ENCODE measurements at regions not wholly inside any gene's neighbourhood (a gene's known extent, or its start where the extent isn't known, plus 50 kb on each side); places are given as distances from the start of the nearest gene placed in this dataset.

DNA sequence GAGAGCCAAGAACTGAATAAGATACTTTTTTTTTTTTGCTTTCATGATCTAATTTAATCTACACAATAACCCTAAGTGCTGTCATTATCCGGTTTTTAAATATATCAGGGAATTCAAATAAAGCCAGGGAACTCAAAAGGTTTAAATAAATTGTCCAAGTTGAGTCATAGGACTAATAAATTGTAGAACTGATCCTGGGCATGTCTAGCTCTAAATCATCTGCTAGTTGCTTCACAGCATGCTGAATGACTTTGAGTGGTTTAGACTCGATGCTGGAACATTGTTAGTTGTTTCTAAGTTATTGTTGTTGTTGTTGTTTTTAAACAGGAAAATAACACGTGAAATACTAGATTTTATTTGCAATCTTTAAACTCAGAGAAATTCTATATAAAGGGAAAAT lies 147.2 kb upstream of the HNMT start:
- DNase-seq (ENCODE audit: low read depth, low spot score), result no peak
- Mint-ChIP-seq H3K27me3 (ENCODE audit: low read depth) (peaks cover 11% of the 10 kb centered on the region), H3K36me3 (ENCODE audit: low read depth) (no peaks in the 10 kb centered on the region), H3K4me1 (no peaks in the 10 kb centered on the region), H3K4me3 (no peak overlapping the region), H3K9me3 (no peaks in the 10 kb centered on the region), H3K27ac (ENCODE audit: unreplicated experiment) (no peak overlapping the region)
- TF ChIP-seq, protein P1, sequence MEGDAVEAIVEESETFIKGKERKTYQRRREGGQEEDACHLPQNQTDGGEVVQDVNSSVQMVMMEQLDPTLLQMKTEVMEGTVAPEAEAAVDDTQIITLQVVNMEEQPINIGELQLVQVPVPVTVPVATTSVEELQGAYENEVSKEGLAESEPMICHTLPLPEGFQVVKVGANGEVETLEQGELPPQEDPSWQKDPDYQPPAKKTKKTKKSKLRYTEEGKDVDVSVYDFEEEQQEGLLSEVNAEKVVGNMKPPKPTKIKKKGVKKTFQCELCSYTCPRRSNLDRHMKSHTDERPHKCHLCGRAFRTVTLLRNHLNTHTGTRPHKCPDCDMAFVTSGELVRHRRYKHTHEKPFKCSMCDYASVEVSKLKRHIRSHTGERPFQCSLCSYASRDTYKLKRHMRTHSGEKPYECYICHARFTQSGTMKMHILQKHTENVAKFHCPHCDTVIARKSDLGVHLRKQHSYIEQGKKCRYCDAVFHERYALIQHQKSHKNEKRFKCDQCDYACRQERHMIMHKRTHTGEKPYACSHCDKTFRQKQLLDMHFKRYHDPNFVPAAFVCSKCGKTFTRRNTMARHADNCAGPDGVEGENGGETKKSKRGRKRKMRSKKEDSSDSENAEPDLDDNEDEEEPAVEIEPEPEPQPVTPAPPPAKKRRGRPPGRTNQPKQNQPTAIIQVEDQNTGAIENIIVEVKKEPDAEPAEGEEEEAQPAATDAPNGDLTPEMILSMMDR (conservative IDR thresholded peaks at IDR 0.05), result no peak

GRCh38 chr2:137823196-137823595 lies 141.1 kb upstream of the HNMT start:
- no peak for DNase-seq (ENCODE audit: low read depth, low spot score)
- Mint-ChIP-seq H3K9me3 (no peaks in the 10 kb centered on the region), H3K27ac (ENCODE audit: unreplicated experiment) (no peak overlapping the region), H3K4me1 (no peaks in the 10 kb centered on the region), H3K27me3 (ENCODE audit: low read depth) (peaks cover 3% of the 10 kb centered on the region), H3K36me3 (ENCODE audit: low read depth) (no peaks in the 10 kb centered on the region), H3K4me3 (no peak overlapping the region)
- TF ChIP-seq, protein P1 (conservative IDR thresholded peaks at IDR 0.05), result no peak

- TF ChIP-seq, protein P1 (conservative IDR thresholded peaks at IDR 0.05), result no peak
- Mint-ChIP-seq H3K4me3 (no peak overlapping the region), H3K27me3 (ENCODE audit: low read depth) (no peaks in the 10 kb centered on the region), H3K4me1 (no peaks in the 10 kb centered on the region), H3K36me3 (ENCODE audit: low read depth) (no peaks in the 10 kb centered on the region), H3K9me3 (no peaks in the 10 kb centered on the region), H3K27ac (ENCODE audit: unreplicated experiment) (no peak overlapping the region)
- no peak for DNase-seq (ENCODE audit: low read depth, low spot score)
These were observed 139.8 kb upstream of the HNMT start for GRCh38 chr2:137824501-137824900.

- Mint-ChIP-seq H3K4me3 (no peak overlapping the region), H3K4me1 (no peaks in the 10 kb centered on the region), H3K36me3 (ENCODE audit: low read depth) (no peaks in the 10 kb centered on the region), H3K27me3 (ENCODE audit: low read depth) (no peaks in the 10 kb centered on the region), H3K9me3 (no peaks in the 10 kb centered on the region), H3K27ac (ENCODE audit: unreplicated experiment) (no peak overlapping the region)
- TF ChIP-seq, protein P1 (conservative IDR thresholded peaks at IDR 0.05), result no peak
- no peak for DNase-seq (ENCODE audit: low read depth, low spot score)
These were observed 137.6 kb upstream of the HNMT start for GRCh38 chr2:137826373-137827372.

- Mint-ChIP-seq H3K27ac (ENCODE audit: unreplicated experiment) (no peak overlapping the region), H3K4me3 (no peak overlapping the region), H3K9me3 (no peaks in the 10 kb centered on the region), H3K27me3 (ENCODE audit: low read depth) (peaks cover 7% of the 10 kb centered on the region), H3K36me3 (ENCODE audit: low read depth) (no peaks in the 10 kb centered on the region), H3K4me1 (no peaks in the 10 kb centered on the region)
- TF ChIP-seq, protein P1 (conservative IDR thresholded peaks at IDR 0.05), result no peak
- DNase-seq (ENCODE audit: low read depth, low spot score), result no peak
These were observed 135.6 kb upstream of the HNMT start for GRCh38 chr2:137828624-137829023.
